SK-N-SH treated with all-trans-retinoic acid at 6 μM for 48 hours (cell line): ENCODE measurements at regions not wholly inside any gene's neighbourhood (a gene's known extent, or its start where the extent isn't known, plus 50 kb on each side); places are given as distances from the start of the nearest gene placed in this dataset.

Source experiments
- ATAC-seq: fragments of 200-7000 bp; cut with Tn5 transposase; 3 replicates; pipeline ENCODE4 v1.9.1; 2020; ENCODE audit warnings: mild to moderate bottlenecking, moderate library complexity
- CSDC2 ChIP-seq: fragments of 250-450 bp; sonication (Bioruptor Pico); IDR thresholded peaks from 2 replicates; pipeline ENCODE4 v1.5.0; 2020; ENCODE audit warnings: mild to moderate bottlenecking, moderate library complexity
- ESRRG ChIP-seq: fragments of 250-450 bp; sonication (Bioruptor Pico); IDR thresholded peaks from 2 replicates; pipeline ENCODE4 v1.6.1; 2021; ENCODE audit warnings: mild to moderate bottlenecking
- GLIS3 ChIP-seq: fragments of 250-450 bp; sonication (Bioruptor Pico); IDR thresholded peaks from 2 replicates; pipeline ENCODE4 v1.5.0; 2020; ENCODE audit warnings: mild to moderate bottlenecking, moderate library complexity
- OSR1 ChIP-seq: fragments of 250-450 bp; sonication (Bioruptor Pico); IDR thresholded peaks from 2 replicates; pipeline ENCODE4 v1.8.0; 2022; ENCODE audit warnings: moderate library complexity, mild to moderate bottlenecking, inconsistent platforms
- PPARA ChIP-seq: fragments of 250-450 bp; sonication (Bioruptor Pico); IDR thresholded peaks from 2 replicates; pipeline ENCODE4 v1.5.0; 2020; ENCODE audit warnings: mild to moderate bottlenecking, borderline replicate concordance
- RARB ChIP-seq: fragments of 250-450 bp; sonication (Bioruptor Pico); IDR thresholded peaks from 2 replicates; pipeline ENCODE4 v1.8.0; 2021; ENCODE audit warnings: mild to moderate bottlenecking, moderate library complexity
- SNAI2 ChIP-seq: fragments of 250-450 bp; sonication (Bioruptor Pico); IDR thresholded peaks from 2 replicates; pipeline ENCODE4 v1.5.0; 2020; ENCODE audit warnings: mild to moderate bottlenecking, moderate library complexity
- TCF4 ChIP-seq: fragments of 250-450 bp; sonication (Bioruptor Pico); IDR thresholded peaks from 2 replicates; pipeline ENCODE4 v1.8.0; 2021; ENCODE audit warnings: mild to moderate bottlenecking, moderate library complexity, borderline replicate concordance
- TOX ChIP-seq: fragments of 250-450 bp; sonication (Bioruptor Pico); IDR thresholded peaks from 2 replicates; pipeline ENCODE4 v1.8.0; 2021; ENCODE audit warnings: mild to moderate bottlenecking, moderate library complexity, borderline replicate concordance
- ZC3H10 ChIP-seq: fragments of 250-450 bp; sonication (Bioruptor Pico); IDR thresholded peaks from 2 replicates; pipeline ENCODE4 v1.5.1; 2021; ENCODE audit warnings: mild to moderate bottlenecking, moderate library complexity
- ZFP30 ChIP-seq: fragments of 450-650 bp; formaldehyde crosslinking; IDR thresholded peaks from 2 replicates; pipeline ENCODE4 v1.5.0; 2022; ENCODE audit warnings: mild to moderate bottlenecking, moderate library complexity
- ZNF70 ChIP-seq: fragments of 450-650 bp; formaldehyde crosslinking; IDR thresholded peaks from 2 replicates; pipeline ENCODE4 v1.5.0; 2020; ENCODE audit warnings: mild to moderate bottlenecking, moderate library complexity
- ZNF8 ChIP-seq: fragments of 450-650 bp; formaldehyde crosslinking; IDR thresholded peaks from 2 replicates; pipeline ENCODE4 v1.5.0; 2020; ENCODE audit warnings: mild to moderate bottlenecking, moderate library complexity
- TF ChIP-seq, protein P1 (sequence below): fragments of 250-450 bp; sonication (Bioruptor Pico); IDR thresholded peaks from 2 replicates; pipeline ENCODE4 v1.8.0; 2020; ENCODE audit warnings: mild to moderate bottlenecking, moderate library complexity, borderline replicate concordance
- TF ChIP-seq, protein P2 (sequence below): fragments of 250-450 bp; sonication (Bioruptor Pico); IDR thresholded peaks from 2 replicates; pipeline ENCODE4 v1.5.1; 2021; ENCODE audit warnings: mild to moderate bottlenecking, moderate library complexity
- TF ChIP-seq, protein P3 (sequence below): fragments of 250-450 bp; sonication (Bioruptor Pico); IDR thresholded peaks from 2 replicates; pipeline ENCODE4 v1.8.0; 2021; ENCODE audit warnings: low read depth, mild to moderate bottlenecking, moderate library complexity, borderline replicate concordance
- TF ChIP-seq, protein P4 (sequence below): fragments of 250-450 bp; sonication (Bioruptor Pico); IDR thresholded peaks from 2 replicates; pipeline ENCODE4 v1.5.1; 2020; ENCODE audit warnings: low read depth, mild to moderate bottlenecking, moderate library complexity

DNA sequence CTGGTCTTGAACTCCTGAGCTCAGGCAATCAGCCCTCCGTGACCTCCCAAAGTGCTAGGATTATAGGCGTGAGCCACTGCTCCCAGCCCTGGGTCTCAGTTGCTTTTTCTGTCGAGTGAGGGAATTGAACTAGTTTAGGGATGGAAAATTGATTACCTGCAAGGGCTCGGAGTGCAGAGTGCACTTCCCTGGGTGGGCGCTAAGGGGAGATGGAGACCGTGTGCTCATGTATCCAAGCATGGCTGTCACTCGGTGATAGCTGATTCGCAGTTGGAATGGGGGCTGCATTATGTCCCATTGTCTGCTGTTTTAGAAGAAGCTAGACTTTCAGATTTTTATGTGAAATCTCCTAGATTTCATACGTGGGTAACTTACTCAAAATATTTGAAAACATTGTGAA lies 139.9 kb upstream of the RFC3 start:
- ATAC-seq: no peak

DNA sequence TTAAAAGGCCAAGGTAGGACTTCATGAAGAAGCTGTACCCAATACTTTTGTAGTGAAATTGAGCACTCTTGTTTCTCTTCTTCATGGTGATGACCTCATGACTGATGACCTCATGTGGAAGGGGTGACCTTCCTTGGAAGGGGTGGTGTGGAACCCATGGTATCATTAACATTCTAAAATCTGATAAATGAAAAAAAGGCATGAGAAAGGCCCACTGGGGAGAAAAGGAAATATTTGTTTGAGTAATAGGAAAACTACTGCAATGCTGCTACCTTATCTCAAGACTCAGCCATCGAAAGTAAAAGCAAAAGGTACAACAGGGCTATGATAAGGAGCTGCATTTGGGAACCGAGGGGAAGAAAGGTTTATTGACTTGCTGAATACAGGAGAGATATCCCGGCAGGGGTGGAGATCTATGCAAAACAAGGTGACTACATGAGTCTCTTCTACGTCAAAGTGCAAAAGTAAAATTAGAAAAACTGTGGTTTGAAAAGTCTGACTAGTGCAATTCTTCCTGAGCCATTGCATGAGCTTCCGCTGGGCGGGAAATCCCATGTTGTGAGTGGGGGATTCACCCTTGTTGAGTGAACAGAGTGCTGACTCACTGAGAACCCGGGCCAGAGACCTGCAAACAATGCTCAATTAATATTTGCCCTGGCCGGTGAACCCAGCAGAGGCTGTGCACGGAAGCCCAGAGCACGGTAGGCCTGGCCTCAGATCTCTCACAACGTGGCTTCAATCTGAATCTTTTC lies 138.9 kb upstream of the RFC3 start:
- ATAC-seq: no peak
- TF ChIP-seq ZC3H10 (CRISPR knock-in tag) (no peak), RARB (CRISPR knock-in tag) (no peak), PPARA (no peak), SNAI2 (no peak), ZNF70 (CRISPR knock-in tag) (no peak), ZFP30 (CRISPR knock-in tag) (no peak), ESRRG (CRISPR knock-in tag) (no peak), TCF4 (CRISPR knock-in tag) (no peak)
- TF ChIP-seq, protein P1, sequence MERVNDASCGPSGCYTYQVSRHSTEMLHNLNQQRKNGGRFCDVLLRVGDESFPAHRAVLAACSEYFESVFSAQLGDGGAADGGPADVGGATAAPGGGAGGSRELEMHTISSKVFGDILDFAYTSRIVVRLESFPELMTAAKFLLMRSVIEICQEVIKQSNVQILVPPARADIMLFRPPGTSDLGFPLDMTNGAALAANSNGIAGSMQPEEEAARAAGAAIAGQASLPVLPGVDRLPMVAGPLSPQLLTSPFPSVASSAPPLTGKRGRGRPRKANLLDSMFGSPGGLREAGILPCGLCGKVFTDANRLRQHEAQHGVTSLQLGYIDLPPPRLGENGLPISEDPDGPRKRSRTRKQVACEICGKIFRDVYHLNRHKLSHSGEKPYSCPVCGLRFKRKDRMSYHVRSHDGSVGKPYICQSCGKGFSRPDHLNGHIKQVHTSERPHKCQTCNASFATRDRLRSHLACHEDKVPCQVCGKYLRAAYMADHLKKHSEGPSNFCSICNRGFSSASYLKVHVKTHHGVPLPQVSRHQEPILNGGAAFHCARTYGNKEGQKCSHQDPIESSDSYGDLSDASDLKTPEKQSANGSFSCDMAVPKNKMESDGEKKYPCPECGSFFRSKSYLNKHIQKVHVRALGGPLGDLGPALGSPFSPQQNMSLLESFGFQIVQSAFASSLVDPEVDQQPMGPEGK: no peak
- TF ChIP-seq, protein P2, sequence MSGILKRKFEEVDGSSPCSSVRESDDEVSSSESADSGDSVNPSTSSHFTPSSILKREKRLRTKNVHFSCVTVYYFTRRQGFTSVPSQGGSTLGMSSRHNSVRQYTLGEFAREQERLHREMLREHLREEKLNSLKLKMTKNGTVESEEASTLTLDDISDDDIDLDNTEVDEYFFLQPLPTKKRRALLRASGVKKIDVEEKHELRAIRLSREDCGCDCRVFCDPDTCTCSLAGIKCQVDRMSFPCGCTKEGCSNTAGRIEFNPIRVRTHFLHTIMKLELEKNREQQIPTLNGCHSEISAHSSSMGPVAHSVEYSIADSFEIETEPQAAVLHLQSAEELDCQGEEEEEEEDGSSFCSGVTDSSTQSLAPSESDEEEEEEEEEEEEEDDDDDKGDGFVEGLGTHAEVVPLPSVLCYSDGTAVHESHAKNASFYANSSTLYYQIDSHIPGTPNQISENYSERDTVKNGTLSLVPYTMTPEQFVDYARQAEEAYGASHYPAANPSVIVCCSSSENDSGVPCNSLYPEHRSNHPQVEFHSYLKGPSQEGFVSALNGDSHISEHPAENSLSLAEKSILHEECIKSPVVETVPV (CRISPR knock-in tag): no peak

More for the DNA sequence above, 139.9 kb upstream of the RFC3 start:
- TF ChIP-seq GLIS3 (CRISPR knock-in tag) (no peak), OSR1 (CRISPR knock-in tag) (no peak), ZNF8 (no peak), ZC3H10 (CRISPR knock-in tag) (no peak), RARB (CRISPR knock-in tag) (no peak), CSDC2 (CRISPR knock-in tag) (no peak), TOX (CRISPR knock-in tag) (no peak), SNAI2 (no peak), ZFP30 (CRISPR knock-in tag) (no peak)
- TF ChIP-seq, protein P3, sequence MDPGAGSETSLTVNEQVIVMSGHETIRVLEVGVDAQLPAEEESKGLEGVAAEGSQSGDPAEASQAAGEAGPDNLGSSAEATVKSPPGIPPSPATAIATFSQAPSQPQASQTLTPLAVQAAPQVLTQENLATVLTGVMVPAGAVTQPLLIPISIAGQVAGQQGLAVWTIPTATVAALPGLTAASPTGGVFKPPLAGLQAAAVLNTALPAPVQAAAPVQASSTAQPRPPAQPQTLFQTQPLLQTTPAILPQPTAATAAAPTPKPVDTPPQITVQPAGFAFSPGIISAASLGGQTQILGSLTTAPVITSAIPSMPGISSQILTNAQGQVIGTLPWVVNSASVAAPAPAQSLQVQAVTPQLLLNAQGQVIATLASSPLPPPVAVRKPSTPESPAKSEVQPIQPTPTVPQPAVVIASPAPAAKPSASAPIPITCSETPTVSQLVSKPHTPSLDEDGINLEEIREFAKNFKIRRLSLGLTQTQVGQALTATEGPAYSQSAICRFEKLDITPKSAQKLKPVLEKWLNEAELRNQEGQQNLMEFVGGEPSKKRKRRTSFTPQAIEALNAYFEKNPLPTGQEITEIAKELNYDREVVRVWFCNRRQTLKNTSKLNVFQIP (CRISPR knock-in tag): no peak
- TF ChIP-seq, protein P4, sequence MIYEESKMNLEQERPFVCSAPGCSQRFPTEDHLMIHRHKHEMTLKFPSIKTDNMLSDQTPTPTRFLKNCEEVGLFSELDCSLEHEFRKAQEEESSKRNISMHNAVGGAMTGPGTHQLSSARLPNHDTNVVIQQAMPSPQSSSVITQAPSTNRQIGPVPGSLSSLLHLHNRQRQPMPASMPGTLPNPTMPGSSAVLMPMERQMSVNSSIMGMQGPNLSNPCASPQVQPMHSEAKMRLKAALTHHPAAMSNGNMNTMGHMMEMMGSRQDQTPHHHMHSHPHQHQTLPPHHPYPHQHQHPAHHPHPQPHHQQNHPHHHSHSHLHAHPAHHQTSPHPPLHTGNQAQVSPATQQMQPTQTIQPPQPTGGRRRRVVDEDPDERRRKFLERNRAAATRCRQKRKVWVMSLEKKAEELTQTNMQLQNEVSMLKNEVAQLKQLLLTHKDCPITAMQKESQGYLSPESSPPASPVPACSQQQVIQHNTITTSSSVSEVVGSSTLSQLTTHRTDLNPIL (CRISPR knock-in tag): no peak
- TF ChIP-seq, protein P2 (CRISPR knock-in tag): no peak
- TF ChIP-seq, all 23 proteins: peak for 0

DNA sequence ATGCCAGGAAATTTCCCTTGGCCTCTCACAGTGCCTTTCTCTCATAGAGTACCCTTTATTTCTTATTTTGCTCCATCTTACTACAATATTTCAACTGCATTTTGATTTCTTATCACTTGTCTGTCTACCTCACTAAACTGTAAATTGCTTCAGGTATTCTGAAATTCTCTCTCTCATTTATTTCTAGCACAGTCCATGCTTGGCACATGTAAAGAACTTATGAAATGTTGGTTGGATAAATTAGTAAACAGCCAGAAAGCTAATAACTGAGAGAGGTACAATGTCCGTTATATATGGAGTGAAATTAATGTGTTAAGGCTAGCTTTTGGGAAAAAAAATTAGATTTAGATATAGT lies 138.3 kb upstream of the RFC3 start:
- ATAC-seq: no peak
- TF ChIP-seq, protein P4 (CRISPR knock-in tag): no peak
- TF ChIP-seq, protein P3 (CRISPR knock-in tag): no peak
- TF ChIP-seq, all 23 proteins: peak for 0
